ENCODE measurements at regions not wholly inside any gene's neighbourhood (a gene's known extent, or its start where the extent isn't known, plus 50 kb on each side); places are given as distances from the start of the nearest gene placed in this dataset.

- DNase-seq (ENCODE audit: low read depth): no peak
- TF ChIP-seq, protein P1, sequence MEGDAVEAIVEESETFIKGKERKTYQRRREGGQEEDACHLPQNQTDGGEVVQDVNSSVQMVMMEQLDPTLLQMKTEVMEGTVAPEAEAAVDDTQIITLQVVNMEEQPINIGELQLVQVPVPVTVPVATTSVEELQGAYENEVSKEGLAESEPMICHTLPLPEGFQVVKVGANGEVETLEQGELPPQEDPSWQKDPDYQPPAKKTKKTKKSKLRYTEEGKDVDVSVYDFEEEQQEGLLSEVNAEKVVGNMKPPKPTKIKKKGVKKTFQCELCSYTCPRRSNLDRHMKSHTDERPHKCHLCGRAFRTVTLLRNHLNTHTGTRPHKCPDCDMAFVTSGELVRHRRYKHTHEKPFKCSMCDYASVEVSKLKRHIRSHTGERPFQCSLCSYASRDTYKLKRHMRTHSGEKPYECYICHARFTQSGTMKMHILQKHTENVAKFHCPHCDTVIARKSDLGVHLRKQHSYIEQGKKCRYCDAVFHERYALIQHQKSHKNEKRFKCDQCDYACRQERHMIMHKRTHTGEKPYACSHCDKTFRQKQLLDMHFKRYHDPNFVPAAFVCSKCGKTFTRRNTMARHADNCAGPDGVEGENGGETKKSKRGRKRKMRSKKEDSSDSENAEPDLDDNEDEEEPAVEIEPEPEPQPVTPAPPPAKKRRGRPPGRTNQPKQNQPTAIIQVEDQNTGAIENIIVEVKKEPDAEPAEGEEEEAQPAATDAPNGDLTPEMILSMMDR (conservative IDR thresholded peaks at IDR 0.05; ENCODE audit: low read depth, low read length): no peak
- H3K4me3 ChIP-seq (ENCODE audit: low read depth, low read length): no peak overlapping the region
Measured at GRCh38 chr18:42177390-42177789, 222.4 kb downstream of the PIK3C3 start.

GRCh38 chr18:42178376-42179080, 223.5 kb downstream of the PIK3C3 start:
- no peak overlapping the region for H3K4me3 ChIP-seq (ENCODE audit: low read depth, low read length)
- no peak for DNase-seq (ENCODE audit: low read depth)
- TF ChIP-seq, protein P1 (conservative IDR thresholded peaks at IDR 0.05; ENCODE audit: low read depth, low read length): no peak

GRCh38 chr18:42179542-42180121, 224.6 kb downstream of the PIK3C3 start:
- H3K4me3 ChIP-seq (ENCODE audit: low read depth, low read length): no peak overlapping the region
- TF ChIP-seq, protein P1 (conservative IDR thresholded peaks at IDR 0.05; ENCODE audit: low read depth, low read length): no peak
- no peak for DNase-seq (ENCODE audit: low read depth)

DNA sequence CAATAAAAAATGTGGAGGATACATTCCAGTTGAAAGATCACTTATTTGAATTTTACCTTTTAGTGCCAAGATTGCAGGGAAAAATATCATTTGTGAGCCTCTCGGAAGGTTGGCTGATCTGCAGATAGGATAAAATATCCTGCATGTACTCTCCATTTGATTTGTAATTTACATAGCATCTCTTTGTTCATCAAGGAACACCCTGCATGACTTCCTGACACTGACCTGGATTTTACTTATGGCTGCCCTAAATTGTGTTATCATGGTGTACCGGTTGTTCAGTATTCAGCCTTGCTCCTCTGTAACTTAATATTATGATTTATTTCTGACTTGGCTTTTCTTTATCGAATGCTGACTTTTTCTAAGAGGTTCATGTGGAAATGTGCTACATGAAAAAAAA, 226.4 kb downstream of the PIK3C3 start:
- no peak overlapping the region for H3K4me3 ChIP-seq (ENCODE audit: low read depth, low read length)
- TF ChIP-seq, protein P1 (conservative IDR thresholded peaks at IDR 0.05; ENCODE audit: low read depth, low read length): no peak
- no peak for DNase-seq (ENCODE audit: low read depth)

DNA sequence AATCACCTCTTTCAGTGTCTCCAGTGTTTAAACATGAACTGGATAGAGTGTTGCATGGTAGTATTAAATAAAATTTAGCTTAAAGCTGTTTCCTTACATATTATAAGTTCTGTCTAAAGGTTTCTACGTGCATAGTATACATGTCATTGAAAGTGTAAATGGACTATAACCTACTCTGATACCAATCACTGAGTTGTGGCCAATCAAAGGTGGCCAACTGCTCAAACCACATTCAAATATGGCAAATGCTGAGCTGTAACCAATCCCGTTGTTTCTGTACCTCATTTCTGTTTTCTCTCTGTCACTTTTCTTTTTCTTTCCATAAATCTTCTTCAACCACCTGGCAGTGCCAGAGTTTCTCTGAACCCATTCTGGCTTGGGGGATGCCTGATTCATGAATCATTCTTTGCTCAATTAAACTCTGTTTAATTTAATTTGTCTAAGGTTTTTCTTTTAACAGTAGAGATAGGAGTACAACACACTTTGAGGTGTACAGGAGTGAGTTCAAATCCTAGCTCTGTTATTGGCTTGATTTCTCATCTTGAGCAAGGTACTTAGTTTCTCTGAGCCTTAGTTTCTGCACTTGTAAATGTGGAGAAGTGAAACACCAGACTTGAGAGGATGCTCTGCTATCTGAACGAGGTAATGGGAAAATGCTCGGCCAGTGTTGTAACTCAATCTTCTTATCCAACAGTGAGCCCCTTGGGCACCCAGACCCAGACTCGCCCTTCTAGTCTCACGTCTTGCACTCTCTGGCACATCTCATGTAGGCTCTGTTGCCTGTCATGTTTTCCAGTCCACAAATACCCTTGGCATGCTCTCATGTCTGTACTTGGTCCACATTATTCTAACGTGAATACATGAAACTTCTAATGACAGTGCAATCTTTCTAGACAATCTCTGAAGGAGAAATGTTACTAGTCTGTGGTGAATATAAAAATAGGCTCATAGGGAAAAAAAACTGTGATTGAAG, 228.0 kb downstream of the PIK3C3 start:
- no peak for DNase-seq (ENCODE audit: low read depth)
- H3K4me3 ChIP-seq (ENCODE audit: low read depth, low read length): no peak overlapping the region
- TF ChIP-seq, protein P1 (conservative IDR thresholded peaks at IDR 0.05; ENCODE audit: low read depth, low read length): no peak

DNA sequence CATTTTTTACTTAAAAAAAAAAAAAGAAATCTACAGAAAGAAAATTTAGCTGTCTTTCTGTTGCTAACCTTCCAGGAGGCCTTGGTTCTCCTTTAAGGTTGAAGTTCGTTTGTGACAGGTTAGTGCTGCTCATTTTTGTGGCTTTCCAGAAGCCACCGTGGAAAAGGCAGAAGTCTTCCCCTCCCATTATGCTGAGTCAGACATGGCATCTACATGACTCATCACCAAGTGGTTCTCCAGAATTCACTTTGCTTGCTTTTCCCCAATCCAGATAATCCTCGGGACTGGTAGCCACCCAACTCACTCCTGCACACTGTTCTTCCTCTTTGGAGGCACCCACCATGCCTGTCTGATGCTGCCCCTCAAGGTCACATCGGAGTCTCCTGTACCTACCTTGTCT, 228.7 kb downstream of the PIK3C3 start:
- DNase-seq (ENCODE audit: low read depth): no peak
- TF ChIP-seq, protein P1 (conservative IDR thresholded peaks at IDR 0.05; ENCODE audit: low read depth, low read length): no peak
- no peak overlapping the region for H3K4me3 ChIP-seq (ENCODE audit: low read depth, low read length)

Data from epithelial cell of proximal tubule (primary cell).